HG02588 (cell line): ENCODE measurements at regions not wholly inside any gene's neighbourhood (a gene's known extent, or its start where the extent isn't known, plus 50 kb on each side); places are given as distances from the start of the nearest gene placed in this dataset.

Experiments
- ATAC-seq: cut with Tn5 transposase; IDR thresholded peaks from one replicate; pipeline ENCODE4 v1.9.1; 2021; ENCODE audit warnings: mild to moderate bottlenecking, moderate library complexity; ENCODE audit not compliant: unreplicated experiment

DNA sequence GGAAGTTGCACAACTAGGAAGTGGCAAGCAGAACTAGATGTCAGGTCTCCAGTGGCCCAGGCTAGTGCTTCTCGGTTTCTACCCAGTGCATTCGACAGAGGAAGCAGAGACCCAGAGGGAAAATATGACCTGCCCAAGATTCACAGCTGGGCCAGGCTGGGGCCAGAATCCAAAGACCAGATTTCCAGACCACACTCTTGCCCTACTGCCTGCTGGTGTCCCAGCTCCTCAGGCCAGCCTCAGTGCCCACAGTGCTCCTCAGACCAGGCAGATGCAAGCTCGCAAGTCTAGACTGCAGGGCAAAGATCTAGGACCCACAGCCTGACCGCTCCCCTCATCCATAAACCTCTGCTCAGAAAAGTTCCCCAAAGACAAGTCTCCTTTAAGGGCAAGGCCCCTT is 262.6 kb downstream of the BUD13 start:
- no peak for ATAC-seq

DNA sequence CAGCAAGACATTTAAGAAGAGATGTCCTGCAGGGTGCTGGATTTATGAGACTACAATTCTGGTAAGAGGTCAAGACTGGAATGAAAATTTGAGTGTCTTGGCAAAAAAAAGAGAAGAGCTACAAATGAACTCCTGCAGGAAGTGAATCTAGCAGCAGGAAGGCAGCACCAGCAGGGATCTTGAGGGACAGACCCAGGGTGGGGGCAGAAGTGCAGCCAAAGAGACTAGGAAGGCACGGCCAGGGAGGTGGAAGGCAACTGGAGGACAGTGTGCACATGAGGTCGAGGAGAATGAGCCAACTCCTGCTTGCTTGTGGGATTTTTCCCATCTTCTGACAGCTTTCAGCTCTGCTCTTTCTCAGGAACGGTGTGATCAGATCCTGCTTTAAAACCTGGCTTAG is 263.2 kb downstream of the BUD13 start:
- no peak for ATAC-seq

GRCh38 chr11:116507849-116508695 is 264.7 kb downstream of the BUD13 start:
- ATAC-seq = no peak

DNA sequence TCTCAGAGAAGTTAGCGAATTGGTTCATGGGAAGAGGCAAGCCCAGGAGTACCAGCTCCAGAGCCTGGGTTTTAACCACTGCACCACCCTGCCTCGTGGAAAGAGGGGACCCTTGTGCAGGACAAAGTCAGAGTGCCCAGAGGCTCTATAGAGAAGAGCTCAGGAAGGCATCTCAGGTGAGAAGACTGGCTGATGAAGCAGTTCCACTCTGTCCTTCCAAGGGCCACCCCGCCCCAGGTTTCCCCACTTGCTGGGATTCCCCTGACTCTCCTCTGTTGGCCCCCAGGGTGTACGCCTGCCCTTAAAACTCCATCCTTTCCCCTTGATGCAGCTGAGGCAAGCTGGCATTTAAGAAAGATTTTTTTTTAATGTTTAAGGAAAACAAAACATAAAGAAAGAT is 265.8 kb downstream of the BUD13 start:
- no peak for ATAC-seq

DNA sequence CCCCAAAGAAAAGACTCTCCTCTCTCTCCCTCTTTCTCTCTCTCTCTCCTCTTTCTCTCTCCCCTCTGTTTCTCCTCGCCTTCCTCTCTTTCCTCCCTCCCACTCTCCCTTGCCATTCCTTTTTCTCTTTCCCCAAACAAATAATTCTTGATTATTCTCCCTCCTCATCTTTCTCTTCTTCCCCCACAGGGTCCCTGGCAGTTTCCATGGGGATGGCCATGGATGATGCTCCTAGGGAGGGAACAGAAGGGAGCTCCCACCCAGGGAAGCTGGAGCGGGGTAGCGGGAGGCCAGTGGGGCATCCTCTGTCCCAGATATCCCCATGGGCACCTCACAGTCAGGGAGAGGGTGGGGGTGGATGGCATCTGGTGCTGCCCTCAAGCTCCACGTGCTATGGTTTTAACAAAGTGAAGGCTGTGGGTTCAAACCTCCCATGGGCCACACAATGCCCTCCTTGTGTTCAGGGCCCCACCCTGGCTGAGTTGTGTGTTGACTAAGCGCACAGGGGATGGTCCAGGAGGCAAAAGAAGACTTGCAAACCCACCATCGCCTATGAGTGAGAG is 266.4 kb downstream of the BUD13 start:
- no peak for ATAC-seq

- no peak for ATAC-seq
These were observed 267.2 kb downstream of the BUD13 start for GRCh38 chr11:116505298-116506262.

GRCh38 chr11:116504541-116505297 is 268.1 kb downstream of the BUD13 start:
- ATAC-seq = no peak

GRCh38 chr11:116503216-116504160 is 269.3 kb downstream of the BUD13 start:
- no peak for ATAC-seq

DNA sequence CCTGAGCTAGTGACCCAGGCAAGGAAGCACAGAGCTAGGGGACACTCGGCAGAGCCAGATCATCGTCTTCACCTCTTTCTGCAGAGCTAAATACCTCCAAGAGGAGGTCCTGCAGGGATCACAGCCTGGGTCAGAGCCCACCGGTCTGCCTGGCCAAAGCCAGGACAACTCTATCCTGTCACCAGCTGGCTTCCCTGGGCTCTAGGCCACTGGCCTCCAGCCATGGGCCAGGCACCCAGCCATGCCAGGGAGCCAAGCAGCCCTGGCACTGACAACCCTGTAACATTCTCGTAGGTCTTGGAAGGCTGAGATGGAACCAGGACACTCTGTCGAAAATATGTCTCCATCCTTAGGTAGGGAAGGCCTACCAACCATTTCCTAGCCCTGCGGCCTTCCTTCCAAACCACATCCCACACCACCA is 270.1 kb downstream of the BUD13 start:
- ATAC-seq = no peak

- no peak for ATAC-seq
These were observed 271.1 kb downstream of the BUD13 start for GRCh38 chr11:116501728-116502127.

DNA sequence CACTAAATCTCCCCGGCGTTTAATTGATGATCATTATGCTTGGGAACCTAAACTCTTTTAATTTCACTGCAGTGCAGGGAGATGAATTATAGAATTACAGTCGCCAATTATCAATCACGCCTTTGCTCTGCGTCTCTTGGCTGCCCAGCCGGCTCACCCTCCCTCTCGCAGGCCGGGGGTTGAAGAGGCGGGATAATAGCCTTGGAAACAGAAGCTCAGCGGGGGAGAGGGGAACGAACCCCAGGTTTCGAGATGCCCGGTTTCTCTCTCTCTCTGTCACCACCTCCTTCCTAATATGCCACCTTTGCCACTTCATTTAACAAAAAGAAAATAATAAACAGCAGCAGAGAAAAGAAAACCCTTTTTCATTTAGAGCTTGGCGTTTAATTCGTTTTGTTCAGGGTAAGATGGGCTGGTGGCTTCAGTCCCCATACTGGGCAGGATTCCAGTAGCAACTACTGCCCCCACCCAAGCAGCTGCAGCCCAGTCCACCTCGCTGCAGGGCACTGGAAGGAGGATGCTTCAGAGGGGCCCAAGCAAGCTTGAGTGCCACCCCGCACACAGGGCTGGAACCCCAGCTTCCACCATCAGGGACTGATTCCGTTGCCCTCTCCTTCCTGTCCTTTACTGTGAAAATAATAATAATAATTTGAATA is 271.7 kb downstream of the BUD13 start:
- ATAC-seq = no peak

DNA sequence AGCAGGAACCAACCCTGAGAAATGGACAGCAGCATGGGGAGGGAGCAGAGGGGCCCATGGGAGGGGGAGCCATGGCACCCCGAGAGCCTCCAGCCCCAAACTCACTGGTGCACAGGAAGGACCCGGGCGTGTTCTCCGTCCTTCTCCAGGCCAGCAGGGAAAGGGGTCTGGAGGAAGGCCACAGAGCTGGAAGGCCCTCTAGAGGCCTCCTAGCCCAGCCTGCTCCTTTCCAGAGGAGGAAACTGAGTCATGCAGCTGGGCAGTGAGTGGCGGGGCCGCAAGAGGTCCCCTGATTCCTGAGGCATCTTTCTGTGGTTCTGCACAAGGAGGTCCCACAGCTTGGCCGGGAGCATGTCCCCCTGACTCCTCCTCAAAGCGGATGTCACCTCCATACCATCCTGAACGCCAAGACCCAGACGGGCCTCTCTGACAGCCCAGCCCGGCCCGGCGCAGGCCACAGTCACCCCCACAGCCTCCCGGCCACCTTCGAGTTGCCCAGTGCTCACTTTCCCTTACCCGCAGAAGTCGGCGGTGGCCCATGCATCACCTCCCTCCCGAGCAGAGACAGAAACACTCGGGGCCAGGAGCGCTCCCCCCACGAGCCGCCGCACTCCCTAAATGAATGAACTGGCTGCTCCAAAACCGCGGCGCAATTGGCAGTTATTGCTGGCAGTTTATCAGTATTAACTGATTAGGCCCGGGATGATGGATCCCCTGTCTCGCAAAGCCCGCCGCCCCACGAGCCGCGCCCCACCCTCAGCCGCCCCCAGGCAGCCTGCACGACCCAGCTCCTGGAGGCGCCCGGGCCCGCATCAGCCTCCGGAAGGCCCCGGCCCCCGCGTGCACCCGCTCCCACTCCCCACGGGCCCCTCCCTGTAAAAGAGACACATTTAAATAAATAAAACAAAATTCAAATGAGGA is 272.5 kb downstream of the BUD13 start:
- no peak for ATAC-seq

DNA sequence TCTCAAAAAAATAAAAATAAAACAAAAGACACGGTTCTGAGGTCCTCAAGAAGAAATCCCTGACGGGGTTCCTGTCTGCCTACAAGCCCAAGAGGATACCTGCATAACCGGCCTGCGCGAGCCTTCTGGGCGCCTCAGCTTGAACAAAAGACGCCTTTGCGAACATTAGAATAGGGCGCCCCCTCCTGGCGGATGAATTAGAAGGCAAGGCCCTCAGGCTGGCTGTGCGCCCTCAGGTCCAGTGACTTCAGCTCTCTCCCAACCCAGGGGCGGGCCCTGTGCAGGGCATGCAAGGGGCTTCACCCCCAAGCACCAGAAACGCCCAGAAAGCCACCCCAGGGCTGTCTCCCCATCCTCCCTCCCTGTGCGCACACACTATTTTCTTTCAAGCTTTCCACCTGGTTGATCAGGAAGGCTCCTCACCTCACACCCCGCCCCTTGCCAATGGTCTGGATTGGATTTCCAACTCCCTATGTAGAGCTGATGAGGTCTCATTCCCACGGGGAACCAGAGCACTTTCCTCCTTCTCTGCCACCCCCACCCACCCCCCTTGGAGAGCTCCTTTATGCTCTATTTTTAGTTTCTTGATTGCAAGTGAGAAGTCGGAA is 273.3 kb downstream of the BUD13 start:
- no peak for ATAC-seq

DNA sequence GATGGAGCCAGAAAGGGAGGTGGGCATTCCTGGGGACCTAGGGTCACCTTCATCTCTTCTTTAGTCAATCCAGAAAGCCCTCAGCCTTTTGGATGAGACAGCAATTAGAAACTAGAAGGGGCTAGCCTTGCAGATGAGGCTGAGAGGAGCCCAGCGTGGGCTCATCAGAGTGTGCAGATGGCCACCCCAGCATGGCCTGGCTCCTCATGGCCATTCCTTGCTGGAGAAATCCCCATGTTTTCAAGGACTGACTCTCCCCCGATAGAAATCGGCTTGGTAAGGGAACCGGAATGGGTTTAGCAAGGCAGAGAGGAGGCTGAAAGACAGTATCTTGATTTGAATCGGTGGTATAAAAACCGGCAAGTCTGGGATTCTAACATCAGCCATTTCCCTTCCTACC is 274.6 kb downstream of the BUD13 start:
- no peak for ATAC-seq

DNA sequence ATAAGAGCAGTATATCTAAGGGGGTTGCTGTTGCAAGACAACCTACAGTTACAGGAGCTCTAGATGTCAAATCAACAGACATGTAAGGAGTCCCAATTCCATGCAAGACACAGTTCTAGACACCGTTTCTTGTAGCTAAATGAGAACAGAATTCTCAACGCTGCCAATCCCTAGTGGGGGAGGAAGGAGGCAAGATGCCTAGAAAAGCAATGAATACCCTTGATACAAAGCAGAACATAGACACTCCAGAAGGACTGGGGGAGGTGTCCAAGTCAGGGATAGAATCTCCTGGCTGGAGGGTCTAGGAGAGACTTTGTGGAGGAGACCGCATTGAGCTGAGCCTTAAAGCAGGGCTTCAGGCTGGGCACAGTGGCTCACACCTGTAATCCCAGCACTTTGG is 280.2 kb downstream of the BUD13 start:
- no peak for ATAC-seq

DNA sequence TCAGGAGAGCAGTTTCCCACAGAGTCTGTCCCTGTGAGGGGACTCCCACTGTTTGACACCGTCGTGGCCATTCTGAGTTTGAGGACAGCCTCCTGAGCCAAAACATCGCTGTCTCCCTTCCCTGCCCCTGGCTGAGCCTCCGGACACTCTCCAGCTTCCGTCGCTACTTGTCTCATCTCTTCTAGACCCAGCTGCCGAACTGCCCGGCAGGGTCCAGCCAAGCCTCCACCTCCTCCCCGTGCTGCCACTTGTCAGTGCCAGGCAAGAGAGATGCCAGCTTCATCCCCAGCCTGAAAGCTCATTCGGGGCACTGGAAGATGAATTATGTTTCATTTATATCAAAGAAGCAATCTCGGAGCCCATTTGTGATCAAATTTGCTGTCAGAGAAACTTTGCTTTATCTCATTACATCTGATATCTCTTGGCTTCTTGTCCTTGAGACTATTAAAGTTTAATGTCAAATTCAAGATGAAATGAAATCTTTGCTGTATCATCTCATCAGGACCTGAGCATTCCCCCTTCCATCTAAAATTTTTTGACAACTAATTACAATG is 283.9 kb downstream of the BUD13 start:
- no peak for ATAC-seq

GRCh38 chr11:116485425-116485824 is 287.4 kb downstream of the BUD13 start:
- ATAC-seq = no peak
